Stimulated activated CD4-positive, alpha-beta T cell treated with anti-CD3 and anti-CD28 coated beads, Interleukin-1b, Interleukin-23, amount 100 ng/mL, for 4 hours (primary cell): ENCODE measurements at regions not wholly inside any gene's neighbourhood (a gene's known extent, or its start where the extent isn't known, plus 50 kb on each side); places are given as distances from the start of the nearest gene placed in this dataset.

Experiments used
- DNase-seq, 2 donors: peaks; one replicate each; pipeline ENCODE4 v3.0.0-alpha.2; 2020; ENCODE audit warnings: low read depth in 2 of 2

DNA sequence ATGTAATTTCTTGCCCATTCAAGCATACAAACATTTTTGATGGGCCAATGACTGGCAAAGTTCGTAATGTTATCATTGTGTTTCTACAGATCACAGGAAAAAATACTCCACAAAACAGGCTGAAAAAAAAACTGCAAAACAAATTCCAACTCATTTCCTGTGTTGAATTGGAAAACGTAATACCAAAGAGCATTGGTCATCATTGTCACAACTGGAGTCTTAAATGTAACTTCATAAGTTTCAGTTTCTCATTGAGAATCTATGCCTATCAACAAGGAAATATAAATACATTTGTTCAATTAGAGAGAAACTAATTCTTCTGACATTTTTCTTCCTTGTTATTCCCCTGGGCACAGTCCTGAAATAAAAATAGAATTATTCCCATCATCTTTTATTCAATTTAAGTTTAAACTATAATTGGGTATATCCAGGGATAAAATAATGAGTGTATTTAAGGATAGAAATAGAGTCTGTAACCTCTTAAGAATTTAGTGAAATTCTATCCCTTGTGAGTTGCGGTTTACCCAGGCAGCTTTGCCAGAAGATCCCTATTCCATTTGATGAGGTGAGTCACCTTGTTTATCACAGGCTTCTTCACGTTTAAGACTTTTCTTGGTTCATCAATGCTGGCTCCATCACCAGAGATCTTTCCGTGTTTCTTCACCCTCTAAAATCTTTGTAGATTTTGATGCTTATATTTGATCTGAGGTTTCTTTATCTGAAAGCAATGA lies 112.7 kb upstream of the ITGA1 start:
- DNase-seq = no peak

DNA sequence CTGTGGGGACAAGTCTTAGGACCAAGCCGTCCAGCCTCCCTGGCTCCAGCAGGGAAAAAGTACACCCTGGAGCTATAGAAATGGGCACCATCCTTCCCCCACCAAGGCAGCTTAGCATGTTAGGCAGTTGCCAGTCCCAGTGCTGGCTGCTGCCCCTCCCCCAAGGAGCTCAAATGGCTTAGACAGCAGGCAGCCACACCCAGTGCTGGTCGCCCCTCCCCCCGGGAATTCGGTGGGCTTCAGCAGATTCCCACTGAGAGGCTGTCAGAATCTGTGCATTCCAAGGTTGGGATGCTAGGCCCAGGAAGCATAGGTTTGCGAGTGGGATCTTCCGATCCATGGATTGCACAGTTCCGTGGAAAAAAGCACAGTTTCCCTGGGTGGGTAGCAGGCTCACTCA lies 105.2 kb upstream of the ITGA1 start:
- DNase-seq = no peak

DNA sequence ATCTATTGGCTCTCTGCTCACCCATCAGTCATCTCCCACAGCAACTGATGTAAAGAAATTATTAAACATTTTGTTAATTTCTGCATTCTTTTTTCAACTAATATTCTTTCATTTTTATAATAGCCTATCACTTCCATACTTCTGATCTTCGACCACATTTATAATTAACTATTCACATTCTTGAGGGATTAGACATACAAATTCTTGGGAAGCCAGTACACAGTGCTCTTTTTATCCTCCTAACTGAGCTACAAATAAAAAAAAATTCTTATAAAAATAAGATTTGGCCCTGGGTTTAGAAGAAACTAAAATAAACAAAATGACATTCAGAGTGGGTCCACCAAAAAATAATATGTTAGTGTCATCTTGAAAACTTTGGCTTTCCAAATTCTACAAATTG lies 103.7 kb upstream of the ITGA1 start:
- no peak for DNase-seq

DNA sequence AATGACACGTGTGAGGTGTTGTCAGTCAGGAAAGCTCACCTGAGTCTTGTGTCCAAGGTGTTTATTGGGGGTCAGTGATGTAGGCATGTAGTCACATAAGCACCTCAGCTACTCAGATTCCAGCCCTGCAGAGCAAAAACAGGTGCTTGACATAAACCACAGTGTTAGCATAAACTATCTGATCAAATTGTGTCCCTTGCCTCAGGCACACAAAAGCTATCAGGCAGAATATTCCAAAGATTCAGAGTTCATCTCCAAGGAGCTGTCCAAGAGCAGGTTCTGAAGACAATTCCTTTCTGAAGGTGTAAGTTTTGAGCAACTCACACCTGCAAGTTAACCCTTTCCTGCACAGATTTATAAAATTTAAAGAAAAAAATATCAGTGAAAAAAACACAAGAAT lies 102.2 kb upstream of the ITGA1 start:
- DNase-seq = no peak

DNA sequence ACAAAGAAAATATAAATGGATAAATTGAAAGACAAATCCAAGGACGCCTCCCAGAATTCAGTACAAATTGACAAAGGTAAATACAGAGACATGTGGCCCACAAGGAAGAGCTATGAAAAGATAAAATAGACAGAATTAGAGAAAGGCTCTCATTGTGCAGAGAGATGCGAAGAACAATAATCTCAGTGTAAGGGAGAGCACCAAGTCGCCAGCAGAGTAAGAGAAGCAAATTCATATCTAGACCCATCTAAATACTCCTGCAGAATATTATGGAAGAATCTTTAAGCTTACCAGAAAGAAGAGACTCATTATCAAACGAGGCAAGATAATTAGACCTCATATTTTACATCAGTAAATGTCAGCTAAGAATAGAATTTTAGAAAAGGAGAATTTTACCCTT lies 101.7 kb upstream of the ITGA1 start:
- no peak for DNase-seq

DNA sequence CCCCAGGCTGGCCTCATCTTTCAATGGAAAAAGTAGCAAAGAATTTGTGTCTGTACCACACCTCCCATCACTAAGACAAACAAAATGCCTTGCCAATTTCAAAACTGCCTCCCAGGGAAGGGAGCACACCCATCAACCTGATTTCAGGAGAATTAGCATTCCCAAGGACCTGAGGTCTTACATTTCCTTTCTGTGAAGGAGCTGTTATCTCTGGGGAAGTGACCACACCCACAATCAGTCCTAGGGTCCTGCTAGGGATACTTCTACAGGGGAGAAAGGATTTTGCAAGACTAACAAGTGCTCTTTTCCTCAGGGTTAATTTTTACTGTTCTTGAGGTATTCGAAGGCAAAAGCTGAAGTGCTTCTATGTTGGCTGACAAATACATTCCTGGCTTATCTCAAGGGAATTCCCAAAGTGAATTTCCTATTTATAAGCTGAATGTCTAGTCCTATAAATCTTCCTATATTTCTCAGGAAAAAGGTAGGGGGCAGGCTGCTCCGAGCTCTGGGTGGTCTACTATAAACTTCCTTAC lies 97.4 kb upstream of the ITGA1 start:
- no peak for DNase-seq

DNA sequence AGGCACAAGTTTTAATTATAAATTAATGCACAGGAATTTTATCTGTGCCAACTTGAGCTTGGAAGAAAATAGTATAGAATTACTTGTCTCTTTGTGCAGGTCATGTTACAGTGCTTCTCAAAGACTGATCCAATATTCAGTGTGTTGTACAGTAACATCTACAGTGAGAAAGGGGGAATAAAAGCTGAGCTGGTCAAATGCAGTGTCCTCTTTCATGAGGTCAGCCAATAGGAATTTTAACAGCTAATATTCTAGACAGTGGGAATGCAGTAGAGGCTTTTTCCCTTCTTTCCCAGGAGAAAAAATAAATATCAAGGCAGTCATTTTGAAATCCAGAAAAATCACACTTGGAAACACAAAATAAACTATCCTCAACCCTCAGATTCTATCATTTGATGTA lies 95.7 kb upstream of the ITGA1 start:
- no peak for DNase-seq

DNA sequence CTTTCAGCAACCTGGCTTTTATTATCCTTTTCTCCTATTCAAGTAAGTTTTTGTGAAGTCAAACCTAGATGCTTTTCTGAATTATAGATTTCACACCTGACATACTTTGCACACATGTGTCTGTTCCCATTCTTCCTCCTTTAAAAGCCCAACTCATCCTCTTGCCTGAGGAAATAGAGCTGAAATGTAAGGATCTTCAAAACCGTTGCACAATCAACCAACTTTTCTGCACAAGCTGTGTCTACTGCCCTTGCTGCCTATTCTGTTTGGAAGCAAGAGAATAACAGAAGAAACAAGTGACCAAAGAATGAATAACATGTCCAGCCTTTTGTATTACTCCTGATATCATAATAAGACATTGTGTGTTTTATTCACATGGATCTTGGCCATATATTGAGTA lies 95.1 kb upstream of the ITGA1 start:
- DNase-seq = no peak

DNA sequence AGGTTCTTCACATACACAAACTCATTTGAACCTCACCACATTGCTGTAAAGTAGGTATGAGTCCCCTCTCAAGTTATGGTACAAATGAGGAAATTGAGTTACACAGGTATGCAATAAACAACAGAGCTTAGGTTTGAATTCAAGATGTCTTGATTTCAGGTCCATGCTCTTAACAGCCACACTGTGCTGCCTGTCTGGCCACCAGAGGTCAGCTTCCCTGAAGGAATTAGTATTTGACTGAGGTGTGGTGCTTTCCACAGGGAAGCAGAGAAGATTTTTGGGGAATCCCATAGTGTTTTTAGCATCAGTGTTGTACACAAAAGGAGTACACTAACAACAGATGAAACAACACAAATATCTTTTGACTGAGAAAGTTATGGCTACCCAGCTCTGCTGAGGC lies 94.4 kb upstream of the ITGA1 start:
- no peak for DNase-seq

DNA sequence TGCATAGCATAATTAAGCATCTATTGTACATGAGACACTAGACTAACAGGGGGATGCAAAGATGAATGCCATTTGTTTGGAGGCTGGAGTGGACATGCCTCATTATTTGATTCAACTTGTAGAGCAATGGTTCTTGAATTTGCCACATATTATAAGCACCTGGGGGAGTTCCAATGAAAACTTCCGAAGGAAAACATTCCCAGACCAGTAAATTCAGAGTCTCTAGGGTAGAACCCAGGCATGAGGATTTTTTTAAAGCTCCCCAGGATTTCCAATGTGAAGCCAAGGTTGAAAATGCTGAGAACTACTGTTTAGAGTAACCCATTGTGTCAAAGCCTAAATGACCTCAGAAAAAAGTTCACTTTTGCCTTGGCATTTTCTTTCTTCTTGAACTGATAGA lies 93.9 kb upstream of the ITGA1 start:
- DNase-seq = no peak

DNA sequence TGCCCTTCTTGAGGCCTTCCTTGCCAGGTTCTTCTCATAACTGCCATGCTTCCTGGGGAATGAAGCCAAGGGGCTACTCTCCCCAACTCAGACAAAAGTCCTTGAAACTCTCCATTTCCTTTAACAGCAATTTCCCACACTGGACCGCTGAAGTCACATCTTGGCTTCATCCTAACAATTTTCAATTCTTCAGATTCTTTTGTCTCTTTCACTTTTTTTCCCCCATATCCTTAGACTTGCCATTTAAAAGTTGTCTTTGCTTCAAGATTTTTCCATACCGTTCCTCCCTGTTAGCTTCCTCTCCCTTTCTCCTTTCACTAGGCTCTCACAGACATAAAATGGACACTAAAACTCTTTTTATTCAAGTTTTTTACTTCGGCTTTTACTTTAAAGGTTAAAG lies 93.1 kb upstream of the ITGA1 start:
- no peak for DNase-seq

DNA sequence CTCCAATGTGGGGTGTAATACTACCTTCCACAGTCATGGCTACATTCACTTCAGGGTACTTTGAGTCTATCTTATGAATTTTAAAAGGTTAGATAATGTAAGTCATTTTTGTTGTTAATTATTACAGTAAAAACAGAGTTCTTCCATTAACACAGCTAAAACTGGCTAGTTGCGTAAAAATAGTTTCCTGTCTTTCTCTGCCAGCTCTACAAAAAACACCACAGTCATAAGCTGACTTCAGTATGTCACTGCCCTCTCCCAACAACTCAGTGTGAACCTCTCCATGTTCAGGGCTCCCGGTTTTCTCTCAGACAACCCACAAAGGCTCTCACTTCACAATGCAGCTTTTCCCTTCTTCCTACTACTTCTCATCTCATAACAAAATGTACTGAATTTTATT lies 84.8 kb upstream of the ITGA1 start:
- no peak for DNase-seq

DNA sequence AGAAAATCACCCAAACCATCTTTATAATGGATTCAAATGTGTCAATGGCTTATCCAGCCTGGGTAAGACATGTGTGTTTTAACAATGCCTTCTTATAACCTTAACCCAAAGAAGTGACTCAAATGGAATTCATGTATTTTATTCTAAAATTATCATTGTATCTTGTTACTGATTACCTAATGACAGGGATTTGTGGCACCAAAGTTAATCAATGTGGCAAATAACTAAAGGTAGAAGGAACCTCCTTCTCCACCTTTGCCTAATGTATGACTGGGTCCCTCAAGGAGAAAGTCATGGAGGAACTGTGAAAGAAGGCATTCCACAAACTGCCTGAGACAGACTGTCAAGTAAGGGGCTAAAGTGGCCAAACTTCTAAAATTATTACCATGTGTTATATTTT lies 84.4 kb upstream of the ITGA1 start:
- DNase-seq = no peak

DNA sequence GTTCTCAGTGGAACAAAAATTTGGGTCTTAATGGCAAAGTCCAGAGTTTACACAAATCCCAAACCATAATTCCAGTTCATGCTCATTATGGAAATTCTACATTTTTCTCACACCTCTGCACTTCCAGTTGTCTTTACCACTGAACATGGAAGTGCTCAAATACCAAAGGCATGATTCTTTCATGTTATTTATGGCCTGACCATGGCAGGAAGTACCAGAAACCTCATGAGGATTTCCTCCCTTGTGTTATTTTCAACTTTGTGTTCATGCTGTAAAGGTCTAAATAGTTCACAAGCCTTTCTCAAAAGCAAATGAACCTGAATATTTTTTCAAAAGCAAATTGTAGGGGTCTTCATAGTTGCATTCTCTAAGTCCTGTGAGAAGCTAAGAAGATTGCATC lies 82.0 kb upstream of the ITGA1 start:
- no peak for DNase-seq

DNA sequence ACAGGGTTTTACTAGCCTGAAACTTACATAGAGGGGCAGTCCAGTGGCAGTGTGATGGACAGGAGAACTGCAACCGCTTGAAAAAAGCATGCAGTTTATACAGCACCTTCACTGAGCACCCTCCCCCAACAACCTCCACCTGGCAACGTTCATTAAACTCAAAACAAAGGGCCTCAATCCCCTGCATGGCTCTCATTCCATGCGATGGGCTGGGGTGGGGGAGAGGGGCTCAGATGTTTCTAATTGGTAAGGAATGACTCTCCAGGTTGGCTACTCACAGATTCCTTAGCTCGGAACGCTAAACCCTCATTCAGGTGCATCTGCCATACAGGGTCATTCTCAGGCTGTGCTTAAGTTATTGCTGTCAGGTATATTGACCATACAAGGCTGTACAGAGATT lies 80.9 kb upstream of the ITGA1 start:
- no peak for DNase-seq

DNA sequence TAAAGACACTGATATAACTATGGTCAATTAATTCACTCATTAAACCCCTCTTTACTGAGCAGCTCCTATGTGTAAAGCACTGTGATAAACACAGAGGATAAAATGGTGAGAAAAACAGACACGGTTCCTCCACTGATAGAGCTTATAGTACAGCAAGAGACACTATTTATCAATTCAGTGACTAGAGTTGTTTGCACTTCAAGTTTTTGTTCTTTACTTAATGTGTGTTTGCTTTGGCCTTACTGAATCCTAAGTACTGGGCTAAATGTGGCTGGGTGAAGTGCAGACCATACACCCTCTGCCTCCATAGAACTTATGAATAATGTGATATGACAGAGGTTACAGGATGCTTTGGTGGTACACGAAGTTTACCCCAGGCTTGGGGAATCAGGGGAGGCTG lies 80.1 kb upstream of the ITGA1 start:
- DNase-seq = no peak

DNA sequence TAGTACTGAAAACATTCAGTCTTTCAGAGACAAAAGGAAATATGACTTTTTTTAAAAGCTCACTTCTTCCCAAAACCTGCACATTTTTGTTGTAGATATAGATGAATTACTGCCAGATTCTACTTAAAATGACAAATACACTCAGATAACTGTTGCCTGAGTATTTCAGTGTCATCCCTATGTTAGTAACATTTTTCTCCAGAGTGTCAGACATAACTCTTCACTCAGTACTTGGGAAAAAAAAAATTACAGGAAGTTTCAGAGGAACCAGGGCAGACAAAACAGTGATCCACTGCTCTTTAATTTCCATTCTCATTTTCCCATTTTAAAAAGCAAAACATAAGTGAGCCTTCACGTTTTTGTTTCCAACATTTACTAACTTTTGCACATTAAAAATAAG lies 79.3 kb upstream of the ITGA1 start:
- no peak for DNase-seq

DNA sequence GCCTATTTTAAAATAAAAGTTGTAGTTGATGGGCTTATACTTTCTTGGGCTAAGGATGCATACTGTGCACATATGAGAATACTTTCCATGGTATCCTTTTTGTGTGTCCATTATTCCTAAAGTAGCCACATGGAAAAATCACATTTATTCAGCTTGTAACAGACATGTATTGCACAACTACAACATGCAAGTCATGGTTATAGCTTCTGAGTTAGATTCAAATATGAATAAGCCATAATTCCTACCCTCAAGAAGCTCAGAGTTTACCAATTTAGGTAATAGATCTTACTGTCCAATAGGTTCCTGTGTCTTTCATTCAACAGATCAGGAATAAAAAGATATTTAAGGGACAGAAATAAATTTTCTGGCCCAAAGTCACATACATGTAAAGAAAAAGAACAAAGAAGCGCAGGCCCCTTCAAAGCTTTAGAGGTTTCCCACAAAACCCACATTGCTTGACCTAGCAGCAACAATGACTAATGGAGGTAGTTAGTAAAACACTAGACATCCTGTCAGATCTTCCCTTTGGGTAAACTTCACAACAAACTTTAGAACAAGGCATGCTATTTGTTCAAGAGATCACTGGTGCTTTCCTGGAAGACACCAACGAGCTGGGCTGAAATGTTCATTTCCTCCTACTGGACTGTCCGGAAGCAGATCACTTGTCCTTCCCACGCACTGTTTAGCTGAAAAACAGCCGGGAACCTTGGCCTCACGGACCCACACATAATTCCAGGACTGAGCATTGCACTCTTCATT lies 78.4 kb upstream of the ITGA1 start:
- DNase-seq = no peak

DNA sequence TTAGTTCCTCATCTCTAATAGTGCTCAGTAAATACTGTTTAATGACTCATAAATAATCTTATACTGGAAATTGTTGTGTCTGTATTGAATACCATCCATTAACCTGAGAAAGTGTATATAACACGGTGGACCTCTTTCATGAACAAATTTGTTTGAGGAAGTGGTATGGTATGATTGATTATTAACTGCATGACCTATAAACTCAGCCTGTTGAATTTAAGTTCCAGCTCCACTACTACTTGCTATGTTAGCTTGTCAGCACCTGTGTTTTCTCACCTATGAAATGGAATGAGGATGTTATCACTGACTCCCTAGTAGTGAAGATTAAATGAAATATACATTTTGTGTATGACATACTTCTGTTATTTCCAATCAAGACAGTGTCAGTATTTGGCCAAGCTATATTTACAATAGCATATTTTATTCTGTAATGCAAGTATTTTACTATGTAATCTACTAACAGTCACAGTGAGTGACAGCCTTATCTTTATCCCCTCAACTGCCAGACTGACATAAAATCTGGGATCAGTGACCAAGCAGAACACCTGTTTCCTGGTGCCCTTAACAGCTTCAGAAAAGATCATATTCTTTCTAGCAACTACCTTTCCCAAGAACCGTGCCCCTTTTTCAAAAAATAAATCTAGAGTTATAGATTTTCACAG lies 77.3 kb upstream of the ITGA1 start:
- no peak for DNase-seq

DNA sequence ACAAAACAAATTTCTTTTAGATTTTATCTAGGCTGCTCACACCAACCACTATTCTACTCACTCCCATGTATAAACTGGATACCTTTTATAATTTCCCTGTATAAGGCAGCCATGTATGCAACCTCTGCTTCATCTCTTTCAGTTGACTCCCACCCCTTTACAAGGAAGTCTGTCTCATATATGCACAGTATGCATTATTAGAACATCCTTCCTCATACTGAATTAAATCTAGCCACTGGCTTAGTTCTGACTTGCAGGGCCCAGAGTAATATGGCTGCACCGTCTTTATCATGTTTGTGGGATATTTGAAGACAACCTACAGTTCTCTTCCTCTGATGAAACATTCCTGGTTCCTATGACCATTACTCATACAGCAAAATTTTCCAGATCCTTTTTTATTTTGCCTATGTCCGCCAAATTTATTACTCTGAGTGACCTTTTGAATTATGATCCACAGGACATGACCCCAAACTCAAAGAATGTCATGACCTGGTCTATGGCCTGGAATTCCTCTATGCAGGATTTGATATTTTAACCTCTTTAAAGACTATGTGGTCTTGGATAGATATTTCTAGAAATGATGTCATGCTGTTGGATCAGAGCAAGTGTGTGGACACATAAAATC lies 76.6 kb upstream of the ITGA1 start:
- DNase-seq = no peak

DNA sequence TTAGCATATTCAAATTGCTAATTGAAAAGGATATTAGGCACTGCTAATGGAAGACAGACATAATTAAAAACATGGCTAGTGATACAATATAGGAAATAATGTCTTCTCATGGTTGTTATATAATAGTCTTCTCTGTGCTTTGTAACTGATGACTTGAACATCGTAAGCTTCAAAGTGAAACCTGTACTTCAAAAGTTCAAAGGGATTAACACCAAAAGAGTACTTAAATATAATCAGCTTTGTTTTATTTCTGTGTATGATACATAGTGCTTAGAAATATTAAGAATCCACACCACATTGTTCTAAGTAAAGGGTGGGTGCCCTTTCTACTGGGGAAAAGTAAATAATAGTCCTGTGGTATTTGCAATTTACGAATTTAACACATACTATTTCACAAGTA lies 75.4 kb upstream of the ITGA1 start:
- DNase-seq = no peak

DNA sequence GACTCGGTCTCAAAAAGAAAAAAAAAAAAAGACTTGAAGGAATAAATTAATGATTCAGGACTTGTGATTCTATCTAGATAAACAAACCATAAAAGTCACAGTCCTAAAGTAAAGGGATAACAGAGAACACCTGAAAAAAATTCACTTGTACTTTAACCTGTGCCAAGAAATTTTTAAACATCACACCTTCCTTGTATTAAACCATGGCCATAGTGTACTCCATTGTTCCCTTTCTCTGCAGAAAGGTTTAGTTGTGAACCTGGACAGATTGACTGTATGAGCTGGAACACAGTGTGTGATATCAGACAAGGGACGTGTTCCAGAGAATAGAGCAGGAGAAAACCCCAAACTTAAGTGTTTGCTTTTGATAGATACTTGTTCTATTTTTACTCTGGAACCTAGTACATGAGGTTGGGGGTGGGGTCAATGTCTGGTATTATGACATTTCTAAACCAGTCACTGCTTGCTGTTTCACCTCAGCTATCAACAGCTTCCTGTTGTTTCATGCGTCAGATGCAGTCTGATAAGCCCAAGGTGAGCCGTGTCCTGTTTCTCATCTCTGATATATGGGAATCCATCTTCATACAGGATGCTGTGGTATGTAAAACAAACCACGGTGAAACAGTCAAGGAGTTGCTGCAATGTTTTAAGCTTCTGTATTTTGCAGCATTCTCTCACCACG lies 62.5 kb upstream of the ITGA1 start:
- peak in 1 of 2 donors; percentile 36 for DNase-seq
